ENCODE measurements at regions not wholly inside any gene's neighbourhood (a gene's known extent, or its start where the extent isn't known, plus 50 kb on each side); places are given as distances from the start of the nearest gene placed in this dataset.

GRCh38 chr10:78508955-78509748 lies 475.5 kb downstream of the RPS24 start:
- no peaks in the 10 kb centered on the region for H3K4me1 Mint-ChIP-seq (ENCODE audit: low read depth)
- H3K9me3 Mint-ChIP-seq: no peaks in the 10 kb centered on the region
- no peak for DNase-seq
- CTCF ChIA-PET: no interaction called here
- H3K27me3 Mint-ChIP-seq (ENCODE audit: low read depth): no peaks in the 10 kb centered on the region
- intact Hi-C loops (cut with micrococcal nuclease): no loop called here
- H3K36me3 Mint-ChIP-seq (ENCODE audit: low read depth): no peaks in the 10 kb centered on the region
- H3K27ac Mint-ChIP-seq: no peak overlapping the region
- no peak overlapping the region for H3K4me3 Mint-ChIP-seq

GRCh38 chr10:78510566-78511323 lies 477.1 kb downstream of the RPS24 start:
- DNase-seq: no peak
- Mint-ChIP-seq H3K4me1 (ENCODE audit: low read depth) (no peaks in the 10 kb centered on the region), H3K9me3 (no peaks in the 10 kb centered on the region), H3K27me3 (ENCODE audit: low read depth) (no peaks in the 10 kb centered on the region), H3K36me3 (ENCODE audit: low read depth) (no peaks in the 10 kb centered on the region), H3K4me3 (no peak overlapping the region), H3K27ac (no peak overlapping the region)
- intact Hi-C loops (cut with micrococcal nuclease): no loop called here
- CTCF ChIA-PET: no interaction called here

GRCh38 chr10:78511324-78512204 lies 477.9 kb downstream of the RPS24 start:
- Mint-ChIP-seq H3K9me3 (no peaks in the 10 kb centered on the region), H3K4me1 (ENCODE audit: low read depth) (no peaks in the 10 kb centered on the region), H3K36me3 (ENCODE audit: low read depth) (no peaks in the 10 kb centered on the region), H3K27me3 (ENCODE audit: low read depth) (no peaks in the 10 kb centered on the region), H3K27ac (no peak overlapping the region), H3K4me3 (no peak overlapping the region)
- CTCF ChIA-PET: no interaction called here
- no peak for DNase-seq
- intact Hi-C loops (cut with micrococcal nuclease): no loop called here

GRCh38 chr10:78512205-78512550 lies 478.5 kb downstream of the RPS24 start:
- CTCF ChIA-PET: no interaction called here

GRCh38 chr10:78513330-78513729 lies 479.7 kb downstream of the RPS24 start:
- CTCF ChIA-PET: interaction anchor here (0.6 kb wide), 1 partner anchor 81 kb away, joined by 3 read pairs; no protein-coding TSS in a partner anchor
- intact Hi-C loops (cut with micrococcal nuclease): no loop called here
- Mint-ChIP-seq H3K27me3 (ENCODE audit: low read depth) (no peaks in the 10 kb centered on the region), H3K4me1 (ENCODE audit: low read depth) (no peaks in the 10 kb centered on the region), H3K9me3 (no peaks in the 10 kb centered on the region), H3K4me3 (no peak overlapping the region), H3K27ac (no peak overlapping the region), H3K36me3 (ENCODE audit: low read depth) (no peaks in the 10 kb centered on the region)
- DNase-seq: no peak

More at GRCh38 chr10:78512205-78512550, 478.5 kb downstream of the RPS24 start:
- Mint-ChIP-seq H3K4me1 (ENCODE audit: low read depth) (no peaks in the 10 kb centered on the region), H3K36me3 (ENCODE audit: low read depth) (no peaks in the 10 kb centered on the region), H3K4me3 (no peak overlapping the region), H3K27me3 (ENCODE audit: low read depth) (no peaks in the 10 kb centered on the region), H3K27ac (no peak overlapping the region), H3K9me3 (no peaks in the 10 kb centered on the region)
- intact Hi-C loops (cut with micrococcal nuclease): no loop called here
- DNase-seq: no peak

- Mint-ChIP-seq H3K36me3 (ENCODE audit: low read depth) (no peaks in the 10 kb centered on the region), H3K4me3 (no peak overlapping the region), H3K4me1 (ENCODE audit: low read depth) (no peaks in the 10 kb centered on the region), H3K27ac (no peak overlapping the region), H3K27me3 (ENCODE audit: low read depth) (no peaks in the 10 kb centered on the region), H3K9me3 (no peaks in the 10 kb centered on the region)
- intact Hi-C loops (cut with micrococcal nuclease): no loop called here
- no peak for DNase-seq
- CTCF ChIA-PET: interaction anchor here (0.6 kb wide), 1 partner anchor 81 kb away, joined by 3 read pairs; no protein-coding TSS in a partner anchor
These were observed 480.3 kb downstream of the RPS24 start for GRCh38 chr10:78513986-78514385.

- Mint-ChIP-seq H3K27ac (no peak overlapping the region), H3K9me3 (no peaks in the 10 kb centered on the region), H3K36me3 (ENCODE audit: low read depth) (no peaks in the 10 kb centered on the region), H3K4me1 (ENCODE audit: low read depth) (no peaks in the 10 kb centered on the region), H3K27me3 (ENCODE audit: low read depth) (no peaks in the 10 kb centered on the region), H3K4me3 (no peak overlapping the region)
- intact Hi-C loops (cut with micrococcal nuclease): no loop called here
- DNase-seq: no peak
- CTCF ChIA-PET: no interaction called here
These were observed 480.8 kb downstream of the RPS24 start for GRCh38 chr10:78514459-78514858.

GRCh38 chr10:78515038-78515872 lies 481.6 kb downstream of the RPS24 start:
- no peaks in the 10 kb centered on the region for H3K9me3 Mint-ChIP-seq
- CTCF ChIA-PET: no interaction called here
- no peak for DNase-seq
- H3K4me1 Mint-ChIP-seq (ENCODE audit: low read depth): no peaks in the 10 kb centered on the region
- no peaks in the 10 kb centered on the region for H3K27me3 Mint-ChIP-seq (ENCODE audit: low read depth)
- intact Hi-C loops (cut with micrococcal nuclease): no loop called here
- H3K4me3 Mint-ChIP-seq: no peak overlapping the region
- no peak overlapping the region for H3K27ac Mint-ChIP-seq
- no peaks in the 10 kb centered on the region for H3K36me3 Mint-ChIP-seq (ENCODE audit: low read depth)

- no peak for DNase-seq
- CTCF ChIA-PET: no interaction called here
- Mint-ChIP-seq H3K4me1 (ENCODE audit: low read depth) (peaks cover 4% of the 10 kb centered on the region), H3K27ac (no peak overlapping the region), H3K9me3 (no peaks in the 10 kb centered on the region), H3K4me3 (no peak overlapping the region), H3K36me3 (ENCODE audit: low read depth) (no peaks in the 10 kb centered on the region), H3K27me3 (ENCODE audit: low read depth) (no peaks in the 10 kb centered on the region)
- intact Hi-C loops (cut with micrococcal nuclease): no loop called here
These were observed 482.1 kb downstream of the RPS24 start for GRCh38 chr10:78515873-78516153.

- Mint-ChIP-seq H3K27ac (no peak overlapping the region), H3K4me1 (ENCODE audit: low read depth) (peaks cover 8% of the 10 kb centered on the region), H3K4me3 (no peak overlapping the region), H3K27me3 (ENCODE audit: low read depth) (no peaks in the 10 kb centered on the region), H3K9me3 (no peaks in the 10 kb centered on the region), H3K36me3 (ENCODE audit: low read depth) (no peaks in the 10 kb centered on the region)
- DNase-seq: no peak
- CTCF ChIA-PET: no interaction called here
- intact Hi-C loops (cut with micrococcal nuclease): no loop called here
These were observed 482.6 kb downstream of the RPS24 start for GRCh38 chr10:78516236-78516635.

GRCh38 chr10:78516756-78517155 lies 483.1 kb downstream of the RPS24 start:
- Mint-ChIP-seq H3K4me3 (no peak overlapping the region), H3K9me3 (no peaks in the 10 kb centered on the region), H3K4me1 (ENCODE audit: low read depth) (peaks cover 9% of the 10 kb centered on the region), H3K27ac (no peak overlapping the region), H3K36me3 (ENCODE audit: low read depth) (no peaks in the 10 kb centered on the region), H3K27me3 (ENCODE audit: low read depth) (no peaks in the 10 kb centered on the region)
- CTCF ChIA-PET: no interaction called here
- intact Hi-C loops (cut with micrococcal nuclease): no loop called here
- DNase-seq: no peak

GRCh38 chr10:78518224-78518623 lies 484.6 kb downstream of the RPS24 start:
- no peaks in the 10 kb centered on the region for H3K9me3 Mint-ChIP-seq
- intact Hi-C loops (cut with micrococcal nuclease): no loop called here
- H3K4me3 Mint-ChIP-seq: no peak overlapping the region
- no peak overlapping the region for H3K27ac Mint-ChIP-seq
- CTCF ChIA-PET: no interaction called here
- no peak for DNase-seq
- H3K36me3 Mint-ChIP-seq (ENCODE audit: low read depth): no peaks in the 10 kb centered on the region
- peaks cover 9% of the 10 kb centered on the region for H3K4me1 Mint-ChIP-seq (ENCODE audit: low read depth)
- H3K27me3 Mint-ChIP-seq (ENCODE audit: low read depth): no peaks in the 10 kb centered on the region

Measured in activated naive CD4-positive, alpha-beta T cell treated with anti-CD3 and anti-CD28 coated beads for 36 hours (primary cell).